DMS79 treated with DMSO at 0.1 percent for 48 hours (cell line): ENCODE measurements at regions not wholly inside any gene's neighbourhood (a gene's known extent, or its start where the extent isn't known, plus 50 kb on each side); places are given as distances from the start of the nearest gene placed in this dataset.
"Not testable (repeated sequence)": the region's sequence is repeated elsewhere in the genome, so short reads cannot be mapped to it uniquely, and the experiment has no call there.

ENCODE experiments used
- DNase-seq: peaks from one replicate; lab custom pipeline; 2025; lab: John Stamatoyannopoulos, UW

- no peak for DNase-seq
Measured at GRCh38 chr12:33323823-33324222, 115.8 kb downstream of the SYT10 start.

- DNase-seq, result no peak
Measured at GRCh38 chr12:33322519-33322918, 117.1 kb downstream of the SYT10 start.

- DNase-seq, result no peak
Measured at GRCh38 chr12:33317746-33318145, 121.9 kb downstream of the SYT10 start.

GRCh38 chr12:33314223-33314622, 125.4 kb downstream of the SYT10 start:
- no peak for DNase-seq

- DNase-seq, result no peak
Measured at GRCh38 chr12:33313476-33313875, 126.1 kb downstream of the SYT10 start.

- DNase-seq, result no peak
Measured at GRCh38 chr12:33310471-33310870, 129.1 kb downstream of the SYT10 start.

GRCh38 chr12:33304176-33304575, 135.4 kb downstream of the SYT10 start:
- DNase-seq, result no peak

GRCh38 chr12:33296529-33296928, 143.1 kb downstream of the SYT10 start:
- DNase-seq, result no peak

GRCh38 chr12:33290703-33291102, 148.9 kb downstream of the SYT10 start:
- DNase-seq, result no peak

GRCh38 chr12:33283054-33283453, 156.6 kb downstream of the SYT10 start:
- no peak for DNase-seq

GRCh38 chr12:33277376-33277775, 162.2 kb downstream of the SYT10 start:
- DNase-seq, result no peak

GRCh38 chr12:33267641-33268040, 172.0 kb downstream of the SYT10 start:
- no peak for DNase-seq

GRCh38 chr12:33265900-33266299, 173.7 kb downstream of the SYT10 start:
- no peak for DNase-seq

GRCh38 chr12:33265033-33265731, 174.4 kb downstream of the SYT10 start:
- DNase-seq, result no peak

- DNase-seq, result no peak
Measured at GRCh38 chr12:33253178-33253577, 186.4 kb downstream of the SYT10 start.

GRCh38 chr12:33251548-33251947, 188.1 kb downstream of the SYT10 start:
- no peak for DNase-seq

- no peak for DNase-seq
Measured at GRCh38 chr12:33248364-33248763, 191.3 kb downstream of the SYT10 start.

- no peak for DNase-seq
Measured at GRCh38 chr12:33247625-33248024, 192.0 kb downstream of the SYT10 start.

GRCh38 chr12:33245434-33245833, 194.2 kb downstream of the SYT10 start:
- DNase-seq, result no peak

GRCh38 chr12:33226671-33227070, 212.9 kb downstream of the SYT10 start:
- DNase-seq, result no peak

GRCh38 chr12:33223956-33224355, 215.7 kb downstream of the SYT10 start:
- no peak for DNase-seq

GRCh38 chr12:33222357-33222756, 217.3 kb downstream of the SYT10 start:
- no peak for DNase-seq

- no peak for DNase-seq
Measured at GRCh38 chr12:33205981-33206380, 233.6 kb downstream of the SYT10 start.

- DNase-seq, result not testable (repeated sequence)
Measured at GRCh38 chr12:33194389-33194788, 245.2 kb downstream of the SYT10 start.
